ENCODE measurements at regions not wholly inside any gene's neighbourhood (a gene's known extent, or its start where the extent isn't known, plus 50 kb on each side); places are given as distances from the start of the nearest gene placed in this dataset.

GRCh38 chr7:155916926-155917655 is 104.8 kb upstream of the SHH start:
- CTCF ChIA-PET: interaction anchor here (0.7 to 1.5 kb wide), 2 partner anchors 40 to 44 kb away, joined by 3 to 4 read pairs; no protein-coding TSS in a partner anchor
- H3K36me3 Mint-ChIP-seq (ENCODE audit: insufficient read depth, unreplicated experiment): no peaks in the 10 kb centered on the region
- POLR2A ChIA-PET: interaction anchor here (0.5 to 1.2 kb wide), 5 partner anchors 34 to 149 kb away, joined by 3 to 6 read pairs (median 3); no protein-coding TSS in a partner anchor
- DNase-seq (ENCODE audit: unreplicated experiment): no peak
- H3K9me3 Mint-ChIP-seq (ENCODE audit: unreplicated experiment): peaks cover 5% of the 10 kb centered on the region
- no peak overlapping the region for H3K4me3 Mint-ChIP-seq (ENCODE audit: unreplicated experiment)
- BruUV-seq (replicated peaks): no TSS peak
- no peak overlapping the region for H3K27ac Mint-ChIP-seq (ENCODE audit: low read depth, unreplicated experiment)
- H3K4me1 Mint-ChIP-seq (ENCODE audit: insufficient read depth, unreplicated experiment): peaks cover 31% of the 10 kb centered on the region
- H3K27me3 Mint-ChIP-seq (ENCODE audit: insufficient read depth, unreplicated experiment): no peaks in the 10 kb centered on the region
- intact Hi-C loops (cut with micrococcal nuclease): no loop called here
- TF ChIP-seq CTCF (IDR thresholded peaks at IDR 0.05; ENCODE audit: unreplicated experiment): no peak

DNA sequence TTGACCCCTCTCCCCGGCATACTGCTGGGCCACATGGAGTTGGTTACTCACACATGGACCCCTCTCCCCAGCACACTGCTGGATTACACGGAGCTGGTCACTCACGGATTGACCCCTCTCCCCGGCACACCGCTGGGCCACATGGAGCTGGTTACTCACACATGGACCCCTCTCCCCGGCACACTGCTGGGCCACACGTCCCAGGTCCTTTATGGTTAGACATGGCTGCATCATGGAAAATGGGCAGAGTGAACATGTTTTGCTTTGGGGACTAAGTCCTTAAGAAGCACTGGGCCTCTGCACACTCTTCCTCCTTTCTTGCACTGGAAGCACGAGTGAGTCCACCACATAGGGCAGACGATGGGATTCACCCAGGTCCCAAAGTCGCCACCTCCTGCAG is 102.1 kb upstream of the SHH start:
- intact Hi-C loops (cut with micrococcal nuclease): no loop called here
- H3K4me3 Mint-ChIP-seq (ENCODE audit: unreplicated experiment): no peak overlapping the region
- H3K9me3 Mint-ChIP-seq (ENCODE audit: unreplicated experiment): peaks cover 19% of the 10 kb centered on the region
- H3K36me3 Mint-ChIP-seq (ENCODE audit: insufficient read depth, unreplicated experiment): no peaks in the 10 kb centered on the region
- peaks cover 31% of the 10 kb centered on the region for H3K4me1 Mint-ChIP-seq (ENCODE audit: insufficient read depth, unreplicated experiment)
- POLR2A ChIA-PET: no interaction called here
- no peak for TF ChIP-seq CTCF (IDR thresholded peaks at IDR 0.05; ENCODE audit: unreplicated experiment)
- no peaks in the 10 kb centered on the region for H3K27me3 Mint-ChIP-seq (ENCODE audit: insufficient read depth, unreplicated experiment)
- no peak overlapping the region for H3K27ac Mint-ChIP-seq (ENCODE audit: low read depth, unreplicated experiment)
- CTCF ChIA-PET: interaction anchor here (0.6 kb wide), 1 partner anchor 127 kb away, joined by 3 read pairs; no protein-coding TSS in a partner anchor
- no TSS peak for BruUV-seq (replicated peaks)
- no peak for DNase-seq (ENCODE audit: unreplicated experiment)

DNA sequence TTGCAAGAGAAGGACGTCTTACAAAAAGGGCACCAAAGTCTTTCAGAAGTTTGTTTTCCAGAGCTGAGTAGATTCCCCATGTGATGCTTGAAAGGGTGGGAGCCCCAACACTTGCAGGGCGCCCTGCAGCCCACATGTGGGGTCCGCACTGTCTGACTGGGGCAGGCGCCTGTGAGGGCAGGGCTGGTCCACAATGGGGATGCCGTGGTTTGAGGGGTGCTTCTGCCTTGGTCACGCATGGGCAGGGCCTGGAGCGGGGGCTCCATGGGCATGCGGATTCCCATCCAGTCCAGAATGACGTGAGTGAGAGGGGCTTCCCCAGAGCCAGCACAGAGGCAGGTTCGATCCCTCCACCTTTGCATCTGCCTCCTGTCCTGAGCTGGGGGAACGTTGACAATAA is 101.5 kb upstream of the SHH start:
- ChIA-PET POLR2A (no interaction called here), CTCF (interaction anchor here (0.6 to 1.2 kb wide), 3 partner anchors 11 to 127 kb away, joined by 3 to 4 read pairs (median 3); no protein-coding TSS in a partner anchor)
- no peak for DNase-seq (ENCODE audit: unreplicated experiment)
- intact Hi-C loops (cut with micrococcal nuclease): no loop called here
- no TSS peak for BruUV-seq (replicated peaks)
- Mint-ChIP-seq H3K27ac (ENCODE audit: low read depth, unreplicated experiment) (no peak overlapping the region), H3K36me3 (ENCODE audit: insufficient read depth, unreplicated experiment) (no peaks in the 10 kb centered on the region), H3K4me3 (ENCODE audit: unreplicated experiment) (no peak overlapping the region), H3K9me3 (ENCODE audit: unreplicated experiment) (peaks cover 19% of the 10 kb centered on the region), H3K4me1 (ENCODE audit: insufficient read depth, unreplicated experiment) (peaks cover 24% of the 10 kb centered on the region), H3K27me3 (ENCODE audit: insufficient read depth, unreplicated experiment) (no peaks in the 10 kb centered on the region)
- no peak for TF ChIP-seq CTCF (IDR thresholded peaks at IDR 0.05; ENCODE audit: unreplicated experiment)

GRCh38 chr7:155913291-155913690 is 101.0 kb upstream of the SHH start:
- ChIA-PET CTCF (interaction anchor here (0.6 to 1.2 kb wide), 2 partner anchors 12 to 40 kb away, joined by 3 to 4 read pairs; no protein-coding TSS in a partner anchor), POLR2A (no interaction called here)
- TF ChIP-seq CTCF (IDR thresholded peaks at IDR 0.05; ENCODE audit: unreplicated experiment): no peak
- H3K27me3 Mint-ChIP-seq (ENCODE audit: insufficient read depth, unreplicated experiment): no peaks in the 10 kb centered on the region
- H3K4me1 Mint-ChIP-seq (ENCODE audit: insufficient read depth, unreplicated experiment): peaks cover 20% of the 10 kb centered on the region
- no peak for DNase-seq (ENCODE audit: unreplicated experiment)
- intact Hi-C loops (cut with micrococcal nuclease): no loop called here
- H3K36me3 Mint-ChIP-seq (ENCODE audit: insufficient read depth, unreplicated experiment): no peaks in the 10 kb centered on the region
- H3K27ac Mint-ChIP-seq (ENCODE audit: low read depth, unreplicated experiment): no peak overlapping the region
- H3K4me3 Mint-ChIP-seq (ENCODE audit: unreplicated experiment): no peak overlapping the region
- no TSS peak for BruUV-seq (replicated peaks)
- peaks cover 19% of the 10 kb centered on the region for H3K9me3 Mint-ChIP-seq (ENCODE audit: unreplicated experiment)

Measured in MCF 10A (cell line).